WI38 (cell line): ENCODE measurements at regions not wholly inside any gene's neighbourhood (a gene's known extent, or its start where the extent isn't known, plus 50 kb on each side); places are given as distances from the start of the nearest gene placed in this dataset.

Experiments used
- H3K4me3 ChIP-seq: 2 replicates; pipeline ENCODE4 v1.5.1; 2011; ENCODE audit warnings: low read depth, mild to moderate bottlenecking, control low read depth, low read length
- CTCF ChIP-seq: IDR thresholded peaks from 2 replicates; pipeline ENCODE4 v1.5.1; 2012; ENCODE audit warnings: low read depth, mild to moderate bottlenecking, control low read depth, low read length

- TF ChIP-seq CTCF, result no peak
- no peak overlapping the region for H3K4me3 ChIP-seq
These were observed 268.3 kb downstream of the VAPA start for GRCh38 chr18:10182009-10182624.

DNA sequence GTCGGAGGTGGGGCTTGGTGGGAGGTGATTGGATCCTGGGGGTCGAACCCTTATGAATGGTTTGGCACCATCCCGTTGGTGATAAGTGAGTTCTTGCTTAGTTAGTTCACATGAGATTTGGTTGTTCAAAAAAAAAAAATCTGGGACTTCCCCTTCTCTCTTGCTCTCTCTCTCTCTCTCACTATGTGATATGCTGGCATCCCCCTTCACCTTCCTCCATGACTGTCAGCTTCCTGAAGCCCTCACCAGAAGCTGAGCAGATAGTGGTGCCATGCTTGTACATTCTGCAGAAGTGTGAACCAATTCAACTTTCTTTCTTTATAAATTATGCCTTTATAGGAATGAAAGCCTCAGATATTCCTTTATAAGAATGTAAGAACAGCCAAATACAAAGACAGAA is 269.7 kb upstream of the APCDD1 start:
- no peak overlapping the region for H3K4me3 ChIP-seq
- no peak for TF ChIP-seq CTCF

GRCh38 chr18:10188971-10189810 is 265.2 kb upstream of the APCDD1 start:
- H3K4me3 ChIP-seq, result no peak overlapping the region
- TF ChIP-seq CTCF, result no peak

GRCh38 chr18:10190564-10190963 is 263.9 kb upstream of the APCDD1 start:
- no peak overlapping the region for H3K4me3 ChIP-seq

DNA sequence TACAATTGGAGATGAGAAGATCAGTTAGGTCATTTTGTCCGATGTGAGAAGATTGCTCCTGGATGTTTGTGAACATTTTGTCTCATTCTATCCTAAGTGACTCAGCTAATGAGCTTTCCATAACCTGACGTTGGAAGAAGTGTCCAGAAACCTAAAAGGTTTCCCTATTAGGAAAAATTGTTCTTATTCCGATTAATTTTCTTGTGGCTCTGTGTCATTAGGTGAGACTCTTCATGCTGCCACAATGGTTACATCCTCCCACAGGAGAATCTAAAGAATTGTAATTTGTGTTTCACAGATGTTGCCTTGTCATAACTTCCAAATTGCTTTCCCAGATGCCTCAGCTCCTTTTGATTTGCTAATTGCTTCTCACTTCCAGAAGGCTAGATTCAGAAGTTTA is 261.0 kb upstream of the APCDD1 start:
- no peak overlapping the region for H3K4me3 ChIP-seq
- TF ChIP-seq CTCF, result no peak

More at GRCh38 chr18:10190564-10190963, 263.9 kb upstream of the APCDD1 start:
- TF ChIP-seq CTCF, result no peak

GRCh38 chr18:10194592-10194991 is 259.8 kb upstream of the APCDD1 start:
- no peak overlapping the region for H3K4me3 ChIP-seq
- TF ChIP-seq CTCF, result no peak

- no peak overlapping the region for H3K4me3 ChIP-seq
- no peak for TF ChIP-seq CTCF
These were observed 258.9 kb upstream of the APCDD1 start for GRCh38 chr18:10195529-10195928.
